Prostate gland (tissue), 2 donors: ENCODE measurements at regions not wholly inside any gene's neighbourhood (a gene's known extent, or its start where the extent isn't known, plus 50 kb on each side); places are given as distances from the start of the nearest gene placed in this dataset.

ENCODE experiments used
- DNase-seq: peaks from one replicate; pipeline ENCODE4 v3.0.0-alpha.2; 2019; ENCODE audit warnings: low spot score
- H3K27ac ChIP-seq, 2 donors: fragments of 200-600 bp; sonication (generic); 2 replicates each; pipeline ENCODE4 v1.5.1; 2017 to 2019
- H3K27me3 ChIP-seq: fragments of 200-600 bp; sonication (generic); replicated peaks from 2 replicates; pipeline ENCODE4 v1.5.1; 2019; ENCODE audit not compliant: insufficient read depth
- H3K36me3 ChIP-seq, 2 donors: fragments of 200-600 bp; sonication (generic); 1 replicate in 1 of 2; 2 replicates in 1 of 2; pipeline versions ENCODE4 v1.5.1 to v1.8.1; 2017 to 2019
- H3K4me1 ChIP-seq: fragments of 200-600 bp; sonication (generic); replicated peaks from 2 replicates; pipeline ENCODE4 v1.5.1; 2019
- H3K4me3 ChIP-seq, 2 donors: fragments of 200-600 bp; sonication (generic); 2 replicates each; pipeline ENCODE4 v1.5.1; 2017 to 2019
- H3K9me3 ChIP-seq: fragments of 200-600 bp; sonication (generic); 2 replicates; pipeline ENCODE4 v1.5.1; 2017
- CTCF ChIP-seq, 4 experiments: fragments of 200-600 bp in 2 of 4; fragments of 450-650 bp in 2 of 4; sonication (generic) in 2 of 4; IDR thresholded peaks; 1 replicate in 3 of 4; 2 replicates in 1 of 4; pipeline ENCODE4 v1.5.1; 2016 to 2019; ENCODE audit warnings: antibody characterized with exemption in 4 of 4, mild to moderate bottlenecking in 2 of 4, moderate library complexity in 2 of 4
- POLR2A ChIP-seq: fragments of 450-650 bp; IDR thresholded peaks from one replicate; pipeline ENCODE4 v1.6.1; 2016; ENCODE audit warnings: antibody characterized with exemption, mild to moderate bottlenecking
- POLR2AphosphoS5 ChIP-seq: sonication (generic); formaldehyde crosslinking; IDR thresholded peaks from one replicate; pipeline ENCODE4 v1.6.1; 2017; ENCODE audit warnings: antibody characterized with exemption
- WGBS: methylation state at CpG from one replicate; pipeline ENCODE4 v1.1.5; 2018; 5-methylcytosine and 5-hydroxymethylcytosine counted together
- intact Hi-C: fragments of 100-400 bp; cut with DNase I; formaldehyde crosslinking; loops from one replicate; pipeline ENCODE4 v1.14.2; 2022

- Histone ChIP-seq H3K4me1 (no peaks in the 10 kb centered on the region), H3K27ac (no peak overlapping the region), H3K9me3 (no peaks in the 10 kb centered on the region), H3K4me3 (no peak overlapping the region), H3K27me3 (no peaks in the 10 kb centered on the region), H3K36me3 (no peaks in the 10 kb centered on the region)
- DNase-seq, result no peak
- 95% methylated on average over 22 of the region's 22 CpGs for WGBS
- intact Hi-C loops, result no loop called here
- TF ChIP-seq POLR2AphosphoS5 (no peak), POLR2A (no peak)
Measured at GRCh38 chr9:16217943-16218701, 652.3 kb downstream of the BNC2 start.

- DNase-seq, result no peak
- no peaks in the 10 kb centered on the region for H3K36me3 ChIP-seq
- no peak overlapping the region for H3K4me3 ChIP-seq
- intact Hi-C loops, result no loop called here
- H3K4me1 ChIP-seq, result no peaks in the 10 kb centered on the region
- H3K9me3 ChIP-seq, result no peaks in the 10 kb centered on the region
- TF ChIP-seq POLR2AphosphoS5 (no peak), CTCF (IDR thresholded peaks at IDR 0.05) (no peak), POLR2A (no peak)
- WGBS, result 37% methylated on average over 6 of the region's 6 CpGs
- H3K27me3 ChIP-seq, result no peaks in the 10 kb centered on the region
- no peak overlapping the region for H3K27ac ChIP-seq
Measured at GRCh38 chr9:16221366-16221765, 649.1 kb downstream of the BNC2 start.

GRCh38 chr9:16221822-16222547 lies 648.5 kb downstream of the BNC2 start:
- WGBS, result 54% methylated on average over 3 of the region's 3 CpGs
- Histone ChIP-seq H3K27ac (no peak overlapping the region), H3K4me3 (no peak overlapping the region), H3K4me1 (no peaks in the 10 kb centered on the region), H3K9me3 (no peaks in the 10 kb centered on the region), H3K27me3 (no peaks in the 10 kb centered on the region), H3K36me3 (no peaks in the 10 kb centered on the region)
- intact Hi-C loops, result no loop called here
- TF ChIP-seq POLR2A (no peak), CTCF (IDR thresholded peaks at IDR 0.05) (no peak), POLR2AphosphoS5 (no peak)
- no peak for DNase-seq

GRCh38 chr9:16223074-16223871 lies 647.2 kb downstream of the BNC2 start:
- DNase-seq, result no peak
- H3K27ac ChIP-seq, result no peak overlapping the region
- no peaks in the 10 kb centered on the region for H3K27me3 ChIP-seq
- no peaks in the 10 kb centered on the region for H3K36me3 ChIP-seq
- TF ChIP-seq CTCF (IDR thresholded peaks at IDR 0.05) (no peak), POLR2AphosphoS5 (no peak), POLR2A (no peak)
- intact Hi-C loops, result no loop called here
- H3K4me3 ChIP-seq, result no peak overlapping the region
- 84% methylated on average over 17 of the region's 17 CpGs for WGBS
- H3K4me1 ChIP-seq, result no peaks in the 10 kb centered on the region
- no peaks in the 10 kb centered on the region for H3K9me3 ChIP-seq

DNA sequence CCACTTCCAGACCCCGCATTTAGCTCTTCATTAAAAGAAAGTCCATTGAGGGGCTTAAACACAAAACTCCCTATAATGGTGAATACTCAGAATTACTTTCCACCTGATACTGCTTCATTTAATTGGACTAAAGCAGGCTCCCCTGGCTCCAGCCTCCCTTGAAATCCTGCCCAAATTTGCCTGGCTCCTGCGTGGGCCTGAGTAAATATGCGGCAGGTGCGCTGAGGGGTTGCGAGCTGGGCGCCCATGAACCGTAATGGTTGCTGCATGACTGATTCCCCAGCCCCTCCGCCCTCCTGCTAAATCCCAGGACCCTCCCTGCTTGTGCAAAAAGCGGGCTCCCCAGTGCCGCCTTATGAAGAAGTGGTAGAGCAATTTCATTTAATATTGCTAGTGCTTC lies 639.7 kb downstream of the BNC2 start:
- DNase-seq, result no peak
- Histone ChIP-seq H3K27me3 (no peaks in the 10 kb centered on the region), H3K9me3 (no peaks in the 10 kb centered on the region), H3K27ac (no peak overlapping the region), H3K4me1 (no peaks in the 10 kb centered on the region), H3K36me3 (no peaks in the 10 kb centered on the region), H3K4me3 (no peak overlapping the region)
- intact Hi-C loops, result no loop called here
- no peak for TF ChIP-seq POLR2A
- TF ChIP-seq CTCF (IDR thresholded peaks at IDR 0.05), result no peak
- no peak for TF ChIP-seq POLR2AphosphoS5
- WGBS, result 57% methylated on average over 10 of the region's 10 CpGs
